SJSA1 (cell line): ENCODE measurements at regions not wholly inside any gene's neighbourhood (a gene's known extent, or its start where the extent isn't known, plus 50 kb on each side); places are given as distances from the start of the nearest gene placed in this dataset.

ENCODE experiments used
- DNase-seq, 2 experiments: peaks; one replicate each; pipeline ENCODE4 v3.0.0-alpha.2; 2015 to 2020; ENCODE audit warnings: low spot score in 2 of 2, low read depth in 1 of 2
- H3K27ac ChIP-seq: fragments of 250-450 bp; sonication (Bioruptor Pico); 2 replicates; pipeline ENCODE4 v1.5.1; 2020; ENCODE audit warnings: mild to moderate bottlenecking, moderate library complexity
- H3K27me3 ChIP-seq: fragments of 250-450 bp; sonication (Bioruptor Pico); replicated peaks from 2 replicates; pipeline ENCODE4 v1.5.1; 2020; ENCODE audit warnings: mild to moderate bottlenecking, moderate library complexity
- H3K36me3 ChIP-seq: fragments of 250-450 bp; sonication (Bioruptor Pico); 2 replicates; pipeline ENCODE4 v1.5.1; 2020; ENCODE audit warnings: mild to moderate bottlenecking
- H3K4me1 ChIP-seq: fragments of 250-450 bp; sonication (Bioruptor Pico); replicated peaks from 2 replicates; pipeline ENCODE4 v1.6.1; 2021; ENCODE audit warnings: mild to moderate bottlenecking
- H3K4me3 ChIP-seq: fragments of 250-450 bp; sonication (Bioruptor Pico); 2 replicates; pipeline ENCODE4 v1.5.1; 2020; ENCODE audit warnings: mild to moderate bottlenecking
- H3K9me3 ChIP-seq: fragments of 250-450 bp; sonication (Bioruptor Pico); replicated peaks from 2 replicates; pipeline ENCODE4 v1.5.1; 2020; ENCODE audit warnings: mild to moderate bottlenecking

DNA sequence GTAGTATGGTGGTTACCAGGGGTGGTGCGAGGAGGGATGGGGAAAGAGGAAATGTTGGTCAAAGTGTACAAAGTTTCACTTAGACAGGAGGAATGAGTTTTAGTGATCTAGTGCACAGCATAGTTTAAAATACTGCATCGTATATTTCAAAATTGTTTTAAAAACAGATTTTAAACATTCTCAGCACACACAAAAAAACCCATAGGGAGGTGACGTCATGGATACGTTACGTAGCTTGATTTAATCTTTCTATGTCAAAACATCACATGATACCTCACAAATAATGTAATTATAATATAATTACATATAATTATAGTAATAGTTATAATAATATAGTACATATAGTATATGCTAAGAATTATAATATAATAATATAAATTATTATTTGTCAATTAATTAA is 614.2 kb downstream of the TMEM114 start:
- Histone ChIP-seq H3K27ac (no peak overlapping the region), H3K4me1 (no peaks in the 10 kb centered on the region), H3K27me3 (no peaks in the 10 kb centered on the region), H3K9me3 (peaks cover 9% of the 10 kb centered on the region; the same call in 1 of the 2 replicates), H3K4me3 (no peak overlapping the region), H3K36me3 (no peaks in the 10 kb centered on the region)
- no peak for DNase-seq

DNA sequence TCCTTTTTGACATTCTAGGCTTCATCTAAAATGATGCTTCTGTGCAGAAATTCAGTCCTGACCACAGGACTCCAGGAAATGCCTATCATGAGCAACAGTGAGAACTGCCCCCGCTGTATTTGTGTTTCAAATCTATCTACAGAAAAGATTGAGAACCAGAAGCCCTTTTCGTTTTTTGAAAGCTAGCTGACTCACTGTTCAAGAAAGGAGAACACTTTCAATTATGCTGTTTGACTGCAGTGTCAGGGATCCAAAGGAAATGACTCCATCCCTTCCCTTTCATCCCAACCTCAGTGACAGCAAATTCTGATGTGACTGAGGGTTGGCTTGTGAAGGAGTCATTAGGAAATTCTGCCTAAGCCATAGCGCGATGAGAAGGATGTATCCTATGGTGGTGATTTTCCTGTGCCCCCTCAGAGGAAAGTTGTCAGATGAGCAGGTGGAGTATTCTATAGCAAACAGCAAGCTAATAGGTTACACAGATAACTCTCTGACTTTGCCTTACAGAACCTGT is 622.3 kb downstream of the TMEM114 start:
- Histone ChIP-seq H3K4me1 (no peaks in the 10 kb centered on the region), H3K4me3 (no peak overlapping the region), H3K27me3 (no peaks in the 10 kb centered on the region), H3K9me3 (peaks cover 5% of the 10 kb centered on the region; the same call in 1 of the 2 replicates), H3K36me3 (no peaks in the 10 kb centered on the region), H3K27ac (no peak overlapping the region)
- DNase-seq = no peak

DNA sequence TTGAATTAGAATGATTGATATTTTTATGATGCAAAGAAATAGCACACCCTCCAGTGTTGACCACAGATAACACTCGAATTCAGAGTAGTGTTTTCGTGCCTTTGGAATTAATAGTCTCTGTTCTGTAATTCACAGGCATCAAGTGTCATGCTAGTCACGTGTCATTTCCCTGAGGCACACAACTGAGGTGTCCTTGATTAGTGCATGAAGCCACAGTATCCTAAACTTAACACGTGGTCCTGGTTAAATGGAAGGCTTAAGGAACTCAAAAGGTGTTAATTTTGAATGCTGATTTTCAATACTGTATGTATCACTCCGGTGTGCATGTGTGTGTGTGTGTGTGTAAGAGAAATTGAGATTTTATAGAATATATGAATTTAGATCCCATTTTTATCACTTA is 625.6 kb downstream of the TMEM114 start:
- H3K27me3 ChIP-seq = no peaks in the 10 kb centered on the region
- DNase-seq = no peak
- H3K9me3 ChIP-seq = peaks cover 3% of the 10 kb centered on the region; the same call in 1 of the 2 replicates
- H3K4me1 ChIP-seq = no peaks in the 10 kb centered on the region
- no peaks in the 10 kb centered on the region for H3K36me3 ChIP-seq
- no peak overlapping the region for H3K27ac ChIP-seq
- no peak overlapping the region for H3K4me3 ChIP-seq

DNA sequence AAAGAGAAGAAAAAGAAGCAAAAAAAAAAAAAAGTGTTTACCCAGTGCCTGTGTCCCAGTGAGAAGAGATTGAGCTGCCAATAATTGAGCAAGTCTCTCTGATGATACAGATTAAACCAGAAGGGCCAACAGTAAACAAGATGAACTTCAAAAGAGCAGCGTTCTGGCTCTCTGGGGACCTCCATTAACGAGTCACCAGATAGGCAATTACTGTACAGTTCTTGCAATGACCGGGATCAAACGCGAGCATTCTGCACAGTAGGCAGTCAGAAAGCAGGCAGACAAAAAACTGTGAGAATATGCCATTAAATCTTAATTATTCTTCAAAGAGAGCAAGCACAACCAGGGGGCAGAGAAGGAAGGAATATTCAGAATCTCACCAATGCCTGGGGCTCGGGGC is 626.1 kb downstream of the TMEM114 start:
- H3K27ac ChIP-seq = no peak overlapping the region
- H3K4me3 ChIP-seq = no peak overlapping the region
- H3K4me1 ChIP-seq = no peaks in the 10 kb centered on the region
- no peaks in the 10 kb centered on the region for H3K27me3 ChIP-seq
- no peaks in the 10 kb centered on the region for H3K36me3 ChIP-seq
- H3K9me3 ChIP-seq = peaks cover 3% of the 10 kb centered on the region; the same call in 1 of the 2 replicates
- DNase-seq = no peak

DNA sequence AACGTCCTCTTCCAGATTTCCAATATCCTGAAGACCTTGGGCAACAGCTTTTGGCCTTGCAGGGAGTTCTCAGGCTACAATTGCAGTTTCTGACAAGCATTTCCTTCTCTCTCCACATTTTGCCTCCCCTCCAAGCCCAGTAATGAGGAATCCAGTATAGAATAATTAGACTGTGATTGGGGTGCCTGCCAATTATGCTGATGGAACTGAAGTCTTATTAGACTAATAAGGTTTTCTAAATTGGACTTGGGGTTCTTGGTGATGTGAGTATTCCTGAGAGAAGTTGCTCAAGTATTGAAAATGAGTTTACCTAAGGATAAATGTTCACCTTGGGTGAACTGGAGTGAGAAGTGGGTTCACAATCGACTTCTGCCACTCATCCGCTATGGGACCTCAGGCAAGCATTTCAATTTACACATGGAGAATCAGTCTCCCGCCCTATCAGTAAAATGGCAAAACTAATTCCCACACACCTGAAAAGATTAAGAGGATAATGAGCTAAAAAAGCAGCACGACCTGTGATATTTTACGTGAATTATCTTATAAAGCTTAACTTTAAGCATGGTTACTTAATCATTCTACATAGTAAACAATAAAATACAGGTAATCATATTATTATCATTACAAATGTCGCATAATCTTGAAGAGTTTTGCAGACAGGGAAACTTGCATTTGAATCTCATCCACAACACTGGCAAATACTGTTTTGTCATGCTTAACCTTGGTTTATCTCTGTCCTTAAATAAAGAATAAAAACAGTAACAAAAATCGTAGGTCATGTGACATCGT is 628.0 kb downstream of the TMEM114 start:
- no peak overlapping the region for H3K27ac ChIP-seq
- no peaks in the 10 kb centered on the region for H3K36me3 ChIP-seq
- H3K27me3 ChIP-seq = no peaks in the 10 kb centered on the region
- H3K4me3 ChIP-seq = no peak overlapping the region
- H3K9me3 ChIP-seq = peaks cover 3% of the 10 kb centered on the region; the same call in 1 of the 2 replicates
- H3K4me1 ChIP-seq = no peaks in the 10 kb centered on the region
- DNase-seq = no peak

DNA sequence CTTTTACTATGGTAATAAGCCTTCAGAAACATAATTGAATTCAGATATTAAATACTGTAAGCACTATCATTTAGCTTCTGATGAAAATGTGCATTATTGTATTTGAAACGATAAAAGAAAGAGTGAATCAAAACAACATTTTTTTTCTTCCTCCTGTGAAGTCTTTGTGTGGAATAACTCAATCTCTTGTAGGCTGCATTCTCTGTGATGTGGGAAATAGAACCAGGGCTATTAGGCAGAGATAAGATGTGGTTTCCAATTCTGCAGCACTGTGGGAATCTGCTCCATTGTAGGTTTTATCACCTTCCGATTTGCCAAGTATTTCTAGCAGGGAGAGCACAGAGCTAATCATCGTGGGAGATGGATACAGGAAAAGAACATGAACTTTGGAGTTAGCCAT is 624.5 kb downstream of the RBFOX1 start:
- no peak for DNase-seq
- Histone ChIP-seq H3K4me3 (no peak overlapping the region), H3K27me3 (no peaks in the 10 kb centered on the region), H3K27ac (no peak overlapping the region), H3K9me3 (no peaks in the 10 kb centered on the region; the same call in 1 of the 2 replicates), H3K4me1 (no peaks in the 10 kb centered on the region), H3K36me3 (no peaks in the 10 kb centered on the region)

DNA sequence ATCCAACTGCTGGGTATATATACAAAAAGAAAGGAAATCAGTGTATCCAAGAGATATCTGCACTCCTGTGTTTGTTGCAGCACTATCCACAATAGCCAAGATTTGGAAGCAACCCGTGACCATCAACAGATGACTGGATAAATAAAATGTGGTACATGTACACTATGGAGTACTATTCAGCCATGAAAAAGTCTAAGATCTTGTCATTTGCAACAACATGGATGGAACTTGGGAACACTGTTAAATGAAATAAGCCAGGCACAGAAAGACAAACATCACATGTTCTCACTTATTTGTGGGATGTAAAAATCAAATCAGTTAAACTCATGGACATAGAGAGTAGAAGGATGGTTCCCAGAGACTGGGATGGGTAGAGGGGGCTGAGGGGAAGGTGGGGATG is 620.7 kb downstream of the RBFOX1 start:
- DNase-seq = no peak
- no peak overlapping the region for H3K27ac ChIP-seq
- no peaks in the 10 kb centered on the region for H3K36me3 ChIP-seq

DNA sequence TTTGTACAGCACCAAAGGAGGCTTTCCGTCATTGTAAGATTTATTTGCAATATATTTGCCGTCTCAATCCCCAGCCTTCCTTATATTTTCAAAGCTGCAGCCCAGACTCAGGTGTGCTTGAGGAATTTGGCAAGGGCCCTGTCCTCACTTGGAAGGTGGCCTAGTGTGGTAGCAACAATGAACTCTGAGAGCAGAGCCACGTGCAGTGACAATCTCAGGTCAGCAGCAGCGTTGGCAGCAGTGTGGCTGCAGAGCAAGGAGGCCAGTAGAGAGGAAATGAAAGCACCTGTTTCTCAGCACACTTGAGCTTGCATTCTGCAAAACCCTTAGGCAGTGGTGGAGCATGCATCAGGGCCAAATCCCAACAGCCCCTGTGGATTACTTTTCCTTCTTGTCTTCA is 613.5 kb downstream of the RBFOX1 start:
- H3K27me3 ChIP-seq = no peaks in the 10 kb centered on the region
- no peak for DNase-seq

More for the DNA sequence above, 620.7 kb downstream of the RBFOX1 start:
- no peaks in the 10 kb centered on the region for H3K9me3 ChIP-seq
- H3K4me1 ChIP-seq = no peaks in the 10 kb centered on the region
- no peaks in the 10 kb centered on the region for H3K27me3 ChIP-seq
- no peak overlapping the region for H3K4me3 ChIP-seq

DNA sequence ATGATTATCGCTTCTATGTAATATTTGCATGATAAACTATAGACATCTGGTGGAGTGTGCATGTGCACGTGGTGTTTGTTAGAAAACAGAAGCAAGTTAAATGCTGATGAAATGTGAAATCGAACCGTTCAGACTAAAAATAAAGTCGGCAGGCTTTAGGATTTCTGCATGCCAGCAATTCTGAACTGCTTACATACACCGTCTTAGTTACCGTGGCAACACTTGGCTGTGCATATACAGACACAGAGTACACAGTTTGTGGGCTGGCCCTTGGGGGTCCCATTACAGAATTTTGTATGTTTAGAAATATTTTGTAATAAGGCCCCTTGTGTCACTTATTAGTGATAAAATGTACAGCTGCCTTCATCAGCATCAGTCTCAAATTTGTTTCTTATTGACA is 605.5 kb downstream of the RBFOX1 start:
- DNase-seq = no peak
- no peaks in the 10 kb centered on the region for H3K27me3 ChIP-seq
- no peak overlapping the region for H3K4me3 ChIP-seq
- no peaks in the 10 kb centered on the region for H3K4me1 ChIP-seq
- H3K27ac ChIP-seq = no peak overlapping the region
- no peaks in the 10 kb centered on the region for H3K36me3 ChIP-seq
- H3K9me3 ChIP-seq = peaks cover 6% of the 10 kb centered on the region; the same call in 1 of the 2 replicates

More for the DNA sequence above, 613.5 kb downstream of the RBFOX1 start:
- Histone ChIP-seq H3K9me3 (no peaks in the 10 kb centered on the region), H3K4me3 (no peak overlapping the region), H3K36me3 (no peaks in the 10 kb centered on the region), H3K4me1 (no peaks in the 10 kb centered on the region), H3K27ac (no peak overlapping the region)

DNA sequence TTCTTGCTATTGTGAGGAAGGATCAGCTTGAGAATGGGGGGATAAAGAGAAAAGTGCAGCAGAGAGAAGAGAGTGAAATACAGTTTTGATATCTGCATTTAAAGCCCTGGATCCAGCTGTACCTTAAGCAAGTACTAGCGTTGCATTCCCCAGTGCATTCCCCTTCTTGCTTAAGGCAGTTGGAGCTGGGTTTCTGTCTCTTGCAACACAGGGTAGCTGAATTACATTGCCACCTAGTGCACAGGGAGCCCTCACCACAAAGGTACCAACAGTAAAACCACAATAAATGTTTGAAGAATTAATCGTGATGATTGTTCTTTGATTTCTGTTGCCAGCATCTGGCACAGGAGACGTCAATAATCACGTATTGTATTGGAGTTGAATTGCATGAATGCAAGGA is 588.7 kb downstream of the RBFOX1 start:
- no peaks in the 10 kb centered on the region for H3K36me3 ChIP-seq
- no peak overlapping the region for H3K4me3 ChIP-seq
- no peak overlapping the region for H3K27ac ChIP-seq
- no peak for DNase-seq
- no peaks in the 10 kb centered on the region for H3K27me3 ChIP-seq
- peaks cover 8% of the 10 kb centered on the region; the same call in 1 of the 2 replicates for H3K9me3 ChIP-seq
- H3K4me1 ChIP-seq = no peaks in the 10 kb centered on the region

DNA sequence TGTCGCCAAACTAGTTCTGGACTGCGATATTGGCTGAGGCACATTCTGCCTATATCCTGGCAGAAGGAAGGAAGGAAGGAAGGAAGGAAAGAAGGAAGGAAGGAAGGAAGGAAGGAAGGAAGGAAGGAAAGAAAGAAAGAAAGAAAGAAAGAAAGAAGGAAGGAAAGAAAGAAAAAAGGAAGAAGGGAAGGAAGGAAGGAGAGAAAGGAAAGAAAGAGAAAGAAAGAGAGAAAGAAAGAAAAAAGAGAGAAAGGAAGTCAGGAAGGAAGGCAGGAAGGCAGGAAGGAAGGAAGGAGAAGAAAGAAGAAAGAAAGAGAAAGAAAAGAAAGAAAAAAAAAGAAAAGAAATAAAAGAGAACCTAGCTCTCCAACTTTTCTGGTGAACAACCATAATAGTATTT is 587.1 kb downstream of the RBFOX1 start:
- peaks cover 8% of the 10 kb centered on the region; the same call in 1 of the 2 replicates for H3K9me3 ChIP-seq
- H3K27ac ChIP-seq = no peak overlapping the region
- no peak overlapping the region for H3K4me3 ChIP-seq
- DNase-seq = no peak
- no peaks in the 10 kb centered on the region for H3K4me1 ChIP-seq
- H3K27me3 ChIP-seq = no peaks in the 10 kb centered on the region
- H3K36me3 ChIP-seq = no peaks in the 10 kb centered on the region

DNA sequence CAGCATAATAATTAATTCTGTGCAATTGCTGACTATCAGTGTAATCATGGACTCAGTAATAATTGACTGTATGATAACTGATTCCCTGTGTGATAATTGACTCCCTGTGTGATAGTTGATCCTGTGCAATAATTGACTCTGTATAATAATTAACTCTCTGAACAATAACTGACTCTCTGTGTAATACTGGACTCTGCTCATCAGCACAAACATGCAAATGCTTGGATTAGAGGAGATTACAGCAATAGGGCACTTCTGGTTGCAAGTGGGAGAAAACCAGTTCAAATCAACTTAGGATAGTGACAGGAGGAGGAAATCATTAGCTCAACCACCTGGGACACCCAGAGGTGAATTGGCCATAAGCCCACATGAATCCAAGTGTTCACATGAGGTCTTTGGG is 582.1 kb downstream of the RBFOX1 start:
- Histone ChIP-seq H3K4me1 (no peaks in the 10 kb centered on the region), H3K4me3 (no peak overlapping the region), H3K27me3 (no peaks in the 10 kb centered on the region), H3K27ac (no peak overlapping the region), H3K36me3 (no peaks in the 10 kb centered on the region), H3K9me3 (peaks cover 9% of the 10 kb centered on the region; the same call in 1 of the 2 replicates)
- no peak for DNase-seq

DNA sequence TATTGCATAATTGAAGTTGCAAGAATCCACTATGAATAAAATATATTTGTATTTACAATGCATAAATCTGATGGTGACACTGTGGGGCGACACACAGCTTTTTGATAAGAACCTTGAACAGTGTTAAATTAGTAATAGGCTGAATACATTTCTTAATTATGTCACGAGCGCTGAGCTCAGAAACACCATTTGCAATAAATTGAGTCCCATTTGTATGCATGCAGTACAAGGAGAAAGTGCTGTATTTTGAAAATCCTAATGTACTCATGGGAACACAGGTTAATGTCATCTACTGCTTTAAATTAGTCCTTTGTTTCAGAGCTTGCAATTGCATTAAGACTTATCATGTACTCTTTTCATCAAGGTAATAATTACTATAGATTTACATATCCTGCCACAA is 579.5 kb downstream of the RBFOX1 start:
- Histone ChIP-seq H3K27me3 (no peaks in the 10 kb centered on the region), H3K36me3 (no peaks in the 10 kb centered on the region), H3K4me3 (no peak overlapping the region), H3K27ac (no peak overlapping the region), H3K4me1 (no peaks in the 10 kb centered on the region), H3K9me3 (peaks cover 6% of the 10 kb centered on the region; the same call in 1 of the 2 replicates)
- DNase-seq = no peak

DNA sequence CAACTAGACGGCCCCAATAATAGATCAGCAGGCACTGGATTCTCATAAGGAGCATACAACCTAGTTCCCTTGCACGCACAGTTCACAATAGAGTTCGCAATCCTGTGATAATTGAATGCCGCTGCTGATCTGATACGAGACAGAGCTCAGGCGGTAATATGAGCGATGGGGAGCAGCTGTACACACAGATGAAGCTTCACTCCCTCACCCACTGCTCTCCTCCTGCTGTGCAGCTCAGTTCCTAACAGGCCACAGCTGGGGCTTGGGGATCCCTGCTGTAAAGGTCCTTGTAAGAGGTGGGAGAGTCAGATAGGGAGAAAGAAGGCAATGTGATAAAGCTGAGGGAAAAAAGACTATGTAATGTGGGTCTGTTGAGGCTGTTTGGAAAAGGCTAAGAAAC is 577.5 kb downstream of the RBFOX1 start:
- H3K4me1 ChIP-seq = no peaks in the 10 kb centered on the region
- H3K27ac ChIP-seq = no peak overlapping the region
- H3K9me3 ChIP-seq = peaks cover 8% of the 10 kb centered on the region
- no peak overlapping the region for H3K4me3 ChIP-seq
- H3K27me3 ChIP-seq = no peaks in the 10 kb centered on the region
- H3K36me3 ChIP-seq = no peaks in the 10 kb centered on the region
- no peak for DNase-seq
